SU-DHL-6 (cell line): ENCODE measurements at regions not wholly inside any gene's neighbourhood (a gene's known extent, or its start where the extent isn't known, plus 50 kb on each side); places are given as distances from the start of the nearest gene placed in this dataset.

ENCODE experiments used
- H2AFZ ChIP-seq: fragments of 200-600 bp; sonication (generic); 2 replicates; pipeline ENCODE4 v1.6.1; 2014; ENCODE audit warnings: low read depth, mild to moderate bottlenecking, moderate library complexity, mixed read lengths, antibody characterized with exemption, low read length; ENCODE audit not compliant: severe bottlenecking
- H3F3A ChIP-seq: fragments of 200-600 bp; shearing (Covaris generic); 2 replicates; pipeline ENCODE4 v1.6.0; 2016; ENCODE audit warnings: antibody characterized with exemption, mild to moderate bottlenecking; ENCODE audit not compliant: insufficient read depth
- H3K27ac ChIP-seq: fragments of 200-600 bp; sonication (generic); 2 replicates; pipeline ENCODE4 v1.5.1; 2016; ENCODE audit warnings: low read depth, mild to moderate bottlenecking, low read length, moderate library complexity, mixed read lengths
- H3K27me3 ChIP-seq: fragments of 200-600 bp; sonication (generic), shearing (Covaris generic); 2 replicates; pipeline ENCODE4 v1.6.0; 2014; ENCODE audit warnings: mild to moderate bottlenecking, low read length
- H3K36me3 ChIP-seq: fragments of 200-600 bp; sonication (generic); 2 replicates; pipeline ENCODE4 v1.6.1; 2014; ENCODE audit warnings: mild to moderate bottlenecking, low read length, mixed read lengths
- H3K4me2 ChIP-seq: fragments of 300-600, 200-600 bp; shearing (Covaris generic), sonication (generic); 2 replicates; pipeline ENCODE4 v1.6.0; 2014; ENCODE audit warnings: low read length, low read depth, mild to moderate bottlenecking; ENCODE audit not compliant: poor library complexity, severe bottlenecking
- H3K4me3 ChIP-seq: fragments of 200-600 bp; sonication (generic); 2 replicates; pipeline ENCODE4 v1.5.1; 2014; ENCODE audit warnings: antibody characterized with exemption, low read length, mild to moderate bottlenecking, mixed read lengths; ENCODE audit not compliant: insufficient read depth, poor library complexity, severe bottlenecking
- H3K79me2 ChIP-seq: fragments of 200-600 bp; sonication (generic); 2 replicates; pipeline ENCODE4 v1.6.1; 2014; ENCODE audit warnings: mild to moderate bottlenecking, low read length, moderate library complexity; ENCODE audit not compliant: insufficient read depth
- H3K9ac ChIP-seq: fragments of 200-600 bp; sonication (generic); 2 replicates; pipeline ENCODE4 v1.7.0; 2014; ENCODE audit warnings: mild to moderate bottlenecking, low read length
- H3K9me2 ChIP-seq: fragments of 200-600 bp; sonication (generic); replicated peaks from 2 replicates; pipeline ENCODE4 v1.6.1; 2014; ENCODE audit warnings: low read length; ENCODE audit not compliant: insufficient read depth
- H3K9me3 ChIP-seq: fragments of 200-600 bp; sonication (generic); 2 replicates; pipeline ENCODE4 v1.6.1; 2014; ENCODE audit warnings: low read length, mixed read lengths; ENCODE audit not compliant: insufficient read depth
- H4K20me1 ChIP-seq: fragments of 200-600 bp; sonication (generic); 2 replicates; pipeline ENCODE4 v1.6.1; 2014; ENCODE audit warnings: low read depth, mild to moderate bottlenecking, antibody characterized with exemption, low read length, moderate library complexity, mixed read lengths
- EZH2phosphoT487 ChIP-seq: fragments of 200-600 bp; sonication (generic), shearing (Covaris generic); conservative IDR thresholded peaks from 2 replicates; pipeline ENCODE4 v1.6.1; 2018; ENCODE audit warnings: mild to moderate bottlenecking, antibody characterized with exemption, low read length, moderate library complexity, mixed read lengths
- TF ChIP-seq, protein P1 (sequence below): fragments of 200-600 bp; sonication (generic); IDR thresholded peaks from one replicate; pipeline ENCODE4 v1.5.1; 2017; ENCODE audit warnings: antibody characterized with exemption, mild to moderate bottlenecking, low read length, moderate library complexity; ENCODE audit not compliant: insufficient read depth, poor library complexity, severe bottlenecking

GRCh38 chr9:107863396-107863795, 373.8 kb upstream of the KLF4 start:
- H4K20me1 ChIP-seq: no peaks in the 10 kb centered on the region
- H3F3A ChIP-seq: no peaks in the 10 kb centered on the region
- no peaks in the 10 kb centered on the region for H3K9me3 ChIP-seq
- H3K4me3 ChIP-seq: no peak overlapping the region
- H3K9me2 ChIP-seq: no peaks in the 10 kb centered on the region
- TF ChIP-seq EZH2phosphoT487: no peak
- TF ChIP-seq, protein P1, sequence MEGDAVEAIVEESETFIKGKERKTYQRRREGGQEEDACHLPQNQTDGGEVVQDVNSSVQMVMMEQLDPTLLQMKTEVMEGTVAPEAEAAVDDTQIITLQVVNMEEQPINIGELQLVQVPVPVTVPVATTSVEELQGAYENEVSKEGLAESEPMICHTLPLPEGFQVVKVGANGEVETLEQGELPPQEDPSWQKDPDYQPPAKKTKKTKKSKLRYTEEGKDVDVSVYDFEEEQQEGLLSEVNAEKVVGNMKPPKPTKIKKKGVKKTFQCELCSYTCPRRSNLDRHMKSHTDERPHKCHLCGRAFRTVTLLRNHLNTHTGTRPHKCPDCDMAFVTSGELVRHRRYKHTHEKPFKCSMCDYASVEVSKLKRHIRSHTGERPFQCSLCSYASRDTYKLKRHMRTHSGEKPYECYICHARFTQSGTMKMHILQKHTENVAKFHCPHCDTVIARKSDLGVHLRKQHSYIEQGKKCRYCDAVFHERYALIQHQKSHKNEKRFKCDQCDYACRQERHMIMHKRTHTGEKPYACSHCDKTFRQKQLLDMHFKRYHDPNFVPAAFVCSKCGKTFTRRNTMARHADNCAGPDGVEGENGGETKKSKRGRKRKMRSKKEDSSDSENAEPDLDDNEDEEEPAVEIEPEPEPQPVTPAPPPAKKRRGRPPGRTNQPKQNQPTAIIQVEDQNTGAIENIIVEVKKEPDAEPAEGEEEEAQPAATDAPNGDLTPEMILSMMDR: no peak
- no peak overlapping the region for H3K4me2 ChIP-seq
- no peaks in the 10 kb centered on the region for H3K79me2 ChIP-seq
- no peaks in the 10 kb centered on the region for H3K36me3 ChIP-seq
- H2AFZ ChIP-seq: no peak overlapping the region
- H3K27ac ChIP-seq: no peak overlapping the region
- no peak overlapping the region for H3K9ac ChIP-seq
- H3K27me3 ChIP-seq: no peaks in the 10 kb centered on the region

- H3K4me3 ChIP-seq: no peak overlapping the region
These were observed 373.3 kb upstream of the KLF4 start for GRCh38 chr9:107862881-107863280.

GRCh38 chr9:107862323-107862722, 372.8 kb upstream of the KLF4 start:
- H3K4me2 ChIP-seq: no peak overlapping the region
- H2AFZ ChIP-seq: no peak overlapping the region
- no peak for TF ChIP-seq EZH2phosphoT487
- TF ChIP-seq, protein P1: no peak
- H3K79me2 ChIP-seq: no peaks in the 10 kb centered on the region
- no peak overlapping the region for H3K27ac ChIP-seq
- no peak overlapping the region for H3K9ac ChIP-seq
- H3K9me2 ChIP-seq: no peaks in the 10 kb centered on the region
- no peaks in the 10 kb centered on the region for H4K20me1 ChIP-seq
- H3K4me3 ChIP-seq: no peak overlapping the region
- H3K27me3 ChIP-seq: no peaks in the 10 kb centered on the region
- no peaks in the 10 kb centered on the region for H3K36me3 ChIP-seq
- H3F3A ChIP-seq: no peaks in the 10 kb centered on the region
- no peaks in the 10 kb centered on the region for H3K9me3 ChIP-seq

More at GRCh38 chr9:107862881-107863280, 373.3 kb upstream of the KLF4 start:
- TF ChIP-seq, protein P1: no peak
- no peak for TF ChIP-seq EZH2phosphoT487
- H3K9me3 ChIP-seq: no peaks in the 10 kb centered on the region
- H4K20me1 ChIP-seq: no peaks in the 10 kb centered on the region
- H3K36me3 ChIP-seq: no peaks in the 10 kb centered on the region
- no peak overlapping the region for H3K4me2 ChIP-seq
- no peaks in the 10 kb centered on the region for H3K9me2 ChIP-seq
- H3K27me3 ChIP-seq: no peaks in the 10 kb centered on the region
- H3K9ac ChIP-seq: no peak overlapping the region
- no peak overlapping the region for H2AFZ ChIP-seq
- no peak overlapping the region for H3K27ac ChIP-seq
- H3F3A ChIP-seq: no peaks in the 10 kb centered on the region
- H3K79me2 ChIP-seq: no peaks in the 10 kb centered on the region

DNA sequence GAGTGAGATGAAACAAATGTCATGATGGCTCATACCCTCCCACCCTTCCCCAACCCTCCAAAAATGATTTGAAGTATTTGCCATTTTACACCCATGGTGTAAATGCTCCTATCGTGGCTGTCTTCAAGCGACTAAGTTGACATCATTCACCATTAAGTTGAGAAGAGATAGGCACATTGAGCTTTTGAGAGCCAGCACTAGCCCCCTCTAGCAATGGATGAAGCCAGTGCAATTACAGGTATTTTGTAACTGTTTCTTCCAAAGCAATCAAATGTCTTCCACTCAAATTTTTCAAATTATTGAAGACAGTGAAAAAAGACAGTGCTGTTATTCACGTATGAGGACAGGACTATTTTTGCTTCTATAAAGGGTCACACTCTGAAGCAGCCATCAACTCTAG, 371.5 kb upstream of the KLF4 start:
- no peak for TF ChIP-seq EZH2phosphoT487
- TF ChIP-seq, protein P1: no peak
- Histone ChIP-seq H3K9ac (no peak overlapping the region), H3K4me2 (no peak overlapping the region), H2AFZ (no peak overlapping the region), H4K20me1 (no peaks in the 10 kb centered on the region), H3K27me3 (no peaks in the 10 kb centered on the region), H3K9me2 (no peaks in the 10 kb centered on the region), H3K79me2 (no peaks in the 10 kb centered on the region), H3K9me3 (no peaks in the 10 kb centered on the region), H3K4me3 (no peak overlapping the region), H3K27ac (no peak overlapping the region), H3F3A (no peaks in the 10 kb centered on the region), H3K36me3 (no peaks in the 10 kb centered on the region)
